HG03442 (cell line): ENCODE measurements at regions not wholly inside any gene's neighbourhood (a gene's known extent, or its start where the extent isn't known, plus 50 kb on each side); places are given as distances from the start of the nearest gene placed in this dataset.

Experiments
- ATAC-seq: cut with Tn5 transposase; IDR thresholded peaks from one replicate; pipeline ENCODE4 v1.9.1; 2021; ENCODE audit warnings: mild to moderate bottlenecking, moderate library complexity; ENCODE audit not compliant: unreplicated experiment

- ATAC-seq = no peak
These were observed 188.3 kb upstream of the MCHR2 start for GRCh38 chr6:100182313-100182712.

GRCh38 chr6:100181309-100181708 is 187.3 kb upstream of the MCHR2 start:
- ATAC-seq = no peak

- no peak for ATAC-seq
These were observed 185.6 kb upstream of the MCHR2 start for GRCh38 chr6:100179576-100179975.

- ATAC-seq = no peak
These were observed 183.9 kb upstream of the MCHR2 start for GRCh38 chr6:100177956-100178355.

GRCh38 chr6:100176951-100177710 is 183.1 kb upstream of the MCHR2 start:
- no peak for ATAC-seq

- ATAC-seq = no peak
These were observed 182.4 kb upstream of the MCHR2 start for GRCh38 chr6:100176311-100176950.

GRCh38 chr6:100175814-100176310 is 181.8 kb upstream of the MCHR2 start:
- ATAC-seq = no peak

- ATAC-seq = no peak
These were observed 179.2 kb upstream of the MCHR2 start for GRCh38 chr6:100173211-100173610.

GRCh38 chr6:100172322-100172713 is 178.3 kb upstream of the MCHR2 start:
- ATAC-seq = no peak

- ATAC-seq = peak; percentile 93
These were observed 177.7 kb upstream of the MCHR2 start for GRCh38 chr6:100171533-100172321.

GRCh38 chr6:100168148-100168547 is 174.1 kb upstream of the MCHR2 start:
- no peak for ATAC-seq

- ATAC-seq = no peak
These were observed 173.6 kb upstream of the MCHR2 start for GRCh38 chr6:100167585-100167984.

- no peak for ATAC-seq
These were observed 172.9 kb upstream of the MCHR2 start for GRCh38 chr6:100166956-100167355.

- ATAC-seq = no peak
These were observed 171.4 kb upstream of the MCHR2 start for GRCh38 chr6:100165442-100165841.

- no peak for ATAC-seq
These were observed 169.0 kb upstream of the MCHR2 start for GRCh38 chr6:100163035-100163434.

GRCh38 chr6:100161782-100162365 is 167.9 kb upstream of the MCHR2 start:
- ATAC-seq = no peak

GRCh38 chr6:100160930-100161329 is 166.9 kb upstream of the MCHR2 start:
- no peak for ATAC-seq

- no peak for ATAC-seq
These were observed 161.1 kb upstream of the MCHR2 start for GRCh38 chr6:100155141-100155540.

- no peak for ATAC-seq
These were observed 159.7 kb upstream of the MCHR2 start for GRCh38 chr6:100153636-100154275.

- ATAC-seq = no peak
These were observed 158.2 kb upstream of the MCHR2 start for GRCh38 chr6:100152201-100152600.

GRCh38 chr6:100144991-100145390 is 151.0 kb upstream of the MCHR2 start:
- ATAC-seq = no peak
